ENCODE measurements at regions not wholly inside any gene's neighbourhood (a gene's known extent, or its start where the extent isn't known, plus 50 kb on each side); places are given as distances from the start of the nearest gene placed in this dataset.

DNA sequence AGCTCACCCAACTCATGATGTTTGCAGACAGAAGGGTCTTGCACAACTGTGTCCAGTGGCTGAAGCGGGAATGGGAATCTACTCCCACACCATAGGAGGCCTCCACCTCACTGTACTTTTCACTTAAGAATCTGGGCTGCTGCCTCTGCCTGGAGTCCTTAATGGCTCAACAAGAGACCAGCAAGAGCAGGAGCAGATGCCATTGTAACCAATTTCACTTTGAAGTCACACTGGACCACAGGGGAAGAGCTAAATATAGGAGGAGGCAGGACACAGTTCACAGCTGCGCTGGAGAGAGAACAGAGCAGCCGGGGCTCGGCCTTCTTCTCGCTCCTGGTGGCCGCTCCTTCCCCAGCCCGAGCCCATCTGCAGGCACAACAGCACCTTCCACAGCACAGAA is 120.4 kb downstream of the SIPA1L2 start:
- Histone ChIP-seq H3K4me1 (ENCODE audit: control insufficient read depth in 5 of 5, insufficient read depth in 5 of 5, low read length in 5 of 5) (peaks cover 0 to 10% (median 0%) of the 10 kb centered on the region in 5 donors), H3K36me3 (ENCODE audit: control insufficient read depth in 5 of 5, insufficient read depth in 5 of 5, low read length in 5 of 5) (peaks cover 0 to 9% (median 5%) of the 10 kb centered on the region in 5 donors), H3K9ac (ENCODE audit: low read length in 5 of 5) (no peak overlapping the region), H3K27me3 (ENCODE audit: control insufficient read depth in 5 of 5, insufficient read depth in 4 of 5, low read length in 5 of 5) (no peaks in the 10 kb centered on the region), H3K9me3 (ENCODE audit: control insufficient read depth in 5 of 5, low read length in 5 of 5) (no peaks in the 10 kb centered on the region), H3K4me3 (ENCODE audit: low read depth in 1 of 5, low read length in 5 of 5) (no peak overlapping the region), H3K27ac (ENCODE audit: low read depth, low read length) (no peak overlapping the region)

DNA sequence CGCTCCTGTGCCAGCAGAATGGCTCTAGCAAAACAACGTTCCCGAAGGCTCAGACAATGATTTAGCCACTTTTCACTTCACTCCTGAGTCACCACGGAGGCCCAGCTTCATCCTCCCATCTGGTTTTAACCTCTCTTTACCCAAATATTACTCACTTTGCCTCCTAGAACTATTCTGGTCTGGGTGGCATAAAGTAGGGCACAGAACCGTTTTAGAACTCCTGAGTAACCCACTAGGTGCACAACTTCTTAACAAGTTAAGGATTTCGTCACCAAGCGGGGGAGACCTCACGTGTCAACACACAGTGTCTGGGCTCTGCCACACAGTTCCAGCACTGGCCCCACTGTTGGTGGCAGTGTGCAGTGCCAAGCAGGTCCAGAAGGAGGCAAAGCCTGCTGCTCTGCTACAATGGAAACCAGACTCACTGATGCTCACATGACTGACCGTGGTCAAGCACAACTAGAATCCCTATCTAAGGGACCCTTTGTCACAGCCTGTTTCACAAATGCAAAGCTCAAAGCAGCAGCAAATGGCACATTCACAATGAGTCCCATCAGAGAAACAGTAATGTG is 121.7 kb downstream of the SIPA1L2 start:
- H3K9ac ChIP-seq (ENCODE audit: low read length in 5 of 5) = no peak overlapping the region
- no peak overlapping the region for H3K4me3 ChIP-seq (ENCODE audit: low read depth in 1 of 5, low read length in 5 of 5)

DNA sequence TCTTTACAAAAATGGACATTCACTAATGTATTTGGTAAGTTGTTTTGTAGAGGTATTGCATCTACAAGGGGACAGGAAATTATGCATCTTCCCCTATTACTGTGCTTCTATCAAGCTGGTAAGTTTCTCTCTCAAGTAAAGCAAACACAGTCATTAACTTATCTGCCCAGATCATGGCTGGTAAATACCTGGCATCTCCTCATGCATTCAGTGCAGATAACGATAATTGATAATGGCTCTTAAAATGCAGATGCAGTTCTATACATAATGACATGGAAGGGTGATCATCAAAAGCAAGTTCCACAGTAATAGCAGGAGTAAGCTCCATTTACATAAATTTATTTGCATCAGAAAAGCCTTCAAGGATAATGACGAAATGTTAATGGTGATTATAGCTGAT is 122.4 kb downstream of the SIPA1L2 start:
- Histone ChIP-seq H3K9me3 (ENCODE audit: control insufficient read depth in 5 of 5, low read length in 5 of 5) (no peaks in the 10 kb centered on the region), H3K36me3 (ENCODE audit: control insufficient read depth in 5 of 5, insufficient read depth in 5 of 5, low read length in 5 of 5) (no peaks in the 10 kb centered on the region), H3K4me1 (ENCODE audit: control insufficient read depth in 5 of 5, insufficient read depth in 5 of 5, low read length in 5 of 5) (peaks cover 0 to 10% (median 0%) of the 10 kb centered on the region in 5 donors), H3K4me3 (ENCODE audit: low read depth in 1 of 5, low read length in 5 of 5) (no peak overlapping the region), H3K9ac (ENCODE audit: low read length in 5 of 5) (no peak overlapping the region), H3K27me3 (ENCODE audit: control insufficient read depth in 5 of 5, insufficient read depth in 4 of 5, low read length in 5 of 5) (no peaks in the 10 kb centered on the region), H3K27ac (ENCODE audit: low read depth, low read length) (no peak overlapping the region)

More for the DNA sequence above, 121.7 kb downstream of the SIPA1L2 start:
- Histone ChIP-seq H3K9me3 (ENCODE audit: control insufficient read depth in 5 of 5, low read length in 5 of 5) (no peaks in the 10 kb centered on the region), H3K27ac (ENCODE audit: low read depth, low read length) (no peak overlapping the region), H3K4me1 (ENCODE audit: control insufficient read depth in 5 of 5, insufficient read depth in 5 of 5, low read length in 5 of 5) (peaks cover 0 to 10% (median 0%) of the 10 kb centered on the region in 5 donors), H3K36me3 (ENCODE audit: control insufficient read depth in 5 of 5, insufficient read depth in 5 of 5, low read length in 5 of 5) (no peaks in the 10 kb centered on the region), H3K27me3 (ENCODE audit: control insufficient read depth in 5 of 5, insufficient read depth in 4 of 5, low read length in 5 of 5) (no peaks in the 10 kb centered on the region)

DNA sequence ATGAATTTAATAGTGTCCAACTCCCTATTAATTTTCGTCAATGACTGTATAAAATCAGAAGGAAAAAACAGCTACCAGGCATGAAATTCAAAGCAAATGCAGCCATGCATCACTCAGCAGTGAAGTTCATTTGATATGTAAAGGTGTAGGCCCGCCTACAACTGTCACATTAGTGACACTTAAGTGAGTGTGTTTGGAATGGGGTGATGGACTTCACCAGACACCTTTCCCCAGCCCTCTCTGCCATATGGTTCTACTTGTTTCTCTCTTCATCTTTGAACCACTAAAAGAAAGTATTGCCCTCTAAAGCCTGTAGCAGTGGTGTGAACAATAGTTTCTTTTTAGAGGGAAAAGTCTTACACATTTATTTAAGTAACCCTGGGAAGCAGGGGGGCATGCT is 124.0 kb downstream of the SIPA1L2 start:
- Histone ChIP-seq H3K27me3 (ENCODE audit: control insufficient read depth in 5 of 5, insufficient read depth in 4 of 5, low read length in 5 of 5) (no peaks in the 10 kb centered on the region), H3K4me1 (ENCODE audit: control insufficient read depth in 5 of 5, insufficient read depth in 5 of 5, low read length in 5 of 5) (peaks cover 0 to 10% (median 0%) of the 10 kb centered on the region in 5 donors), H3K9me3 (ENCODE audit: control insufficient read depth in 5 of 5, low read length in 5 of 5) (no peaks in the 10 kb centered on the region), H3K4me3 (ENCODE audit: low read depth in 1 of 5, low read length in 5 of 5) (no peak overlapping the region), H3K9ac (ENCODE audit: low read length in 5 of 5) (no peak overlapping the region), H3K27ac (ENCODE audit: low read depth, low read length) (no peak overlapping the region), H3K36me3 (ENCODE audit: control insufficient read depth in 5 of 5, insufficient read depth in 5 of 5, low read length in 5 of 5) (no peaks in the 10 kb centered on the region)

DNA sequence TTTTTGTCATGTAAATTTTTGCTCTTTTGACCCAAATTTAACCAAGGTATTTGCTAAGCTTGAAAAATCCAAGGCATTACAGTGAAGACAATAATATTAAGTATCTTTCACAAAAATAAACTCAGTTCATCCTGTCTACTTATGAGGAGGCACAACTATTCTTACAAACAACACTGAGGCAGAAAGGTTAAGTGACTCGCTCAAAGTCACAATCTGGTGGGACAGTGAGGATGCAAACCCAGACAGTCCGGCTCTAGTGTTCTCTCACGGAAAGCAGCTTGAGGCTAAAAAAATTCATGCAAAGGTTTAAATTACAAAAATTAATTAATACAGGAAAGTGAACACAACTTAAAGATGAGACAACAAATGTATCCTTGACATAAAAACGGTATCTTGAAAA is 125.3 kb downstream of the SIPA1L2 start:
- Histone ChIP-seq H3K36me3 (ENCODE audit: control insufficient read depth in 5 of 5, insufficient read depth in 5 of 5, low read length in 5 of 5) (no peaks in the 10 kb centered on the region), H3K4me1 (ENCODE audit: control insufficient read depth in 5 of 5, insufficient read depth in 5 of 5, low read length in 5 of 5) (peaks cover 0 to 7% (median 0%) of the 10 kb centered on the region in 5 donors), H3K27me3 (ENCODE audit: control insufficient read depth in 5 of 5, insufficient read depth in 4 of 5, low read length in 5 of 5) (no peaks in the 10 kb centered on the region), H3K9me3 (ENCODE audit: control insufficient read depth in 5 of 5, low read length in 5 of 5) (no peaks in the 10 kb centered on the region), H3K9ac (ENCODE audit: low read length in 5 of 5) (no peak overlapping the region), H3K4me3 (ENCODE audit: low read depth in 1 of 5, low read length in 5 of 5) (no peak overlapping the region), H3K27ac (ENCODE audit: low read depth, low read length) (no peak overlapping the region)

DNA sequence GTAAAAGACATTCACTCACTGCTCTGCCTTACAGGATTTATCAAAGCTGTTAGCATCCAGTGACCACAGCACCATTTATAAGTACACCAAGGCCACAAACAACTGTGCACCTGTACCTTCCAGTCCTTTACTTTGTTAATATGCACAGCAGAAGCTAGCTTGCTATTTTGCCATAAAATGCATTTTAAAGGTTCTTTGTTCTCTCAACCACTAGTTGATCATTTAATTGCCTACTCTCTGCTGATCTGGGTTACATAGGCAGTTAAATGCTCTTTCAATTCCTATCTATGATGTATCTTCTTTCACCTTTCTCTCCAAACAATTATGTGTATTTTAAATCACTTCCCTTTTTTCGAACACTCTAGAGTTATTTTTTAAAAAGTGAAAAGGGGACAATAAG is 126.4 kb downstream of the SIPA1L2 start:
- H3K9ac ChIP-seq (ENCODE audit: low read length in 5 of 5) = no peak overlapping the region
- H3K27me3 ChIP-seq (ENCODE audit: control insufficient read depth in 5 of 5, insufficient read depth in 4 of 5, low read length in 5 of 5) = no peaks in the 10 kb centered on the region
- no peak overlapping the region for H3K27ac ChIP-seq (ENCODE audit: low read depth, low read length)
- H3K9me3 ChIP-seq (ENCODE audit: control insufficient read depth in 5 of 5, low read length in 5 of 5) = no peaks in the 10 kb centered on the region
- peaks cover 0 to 2% (median 0%) of the 10 kb centered on the region in 5 donors for H3K4me1 ChIP-seq (ENCODE audit: control insufficient read depth in 5 of 5, insufficient read depth in 5 of 5, low read length in 5 of 5)
- H3K4me3 ChIP-seq (ENCODE audit: low read depth in 1 of 5, low read length in 5 of 5) = no peak overlapping the region
- H3K36me3 ChIP-seq (ENCODE audit: control insufficient read depth in 5 of 5, insufficient read depth in 5 of 5, low read length in 5 of 5) = no peaks in the 10 kb centered on the region

DNA sequence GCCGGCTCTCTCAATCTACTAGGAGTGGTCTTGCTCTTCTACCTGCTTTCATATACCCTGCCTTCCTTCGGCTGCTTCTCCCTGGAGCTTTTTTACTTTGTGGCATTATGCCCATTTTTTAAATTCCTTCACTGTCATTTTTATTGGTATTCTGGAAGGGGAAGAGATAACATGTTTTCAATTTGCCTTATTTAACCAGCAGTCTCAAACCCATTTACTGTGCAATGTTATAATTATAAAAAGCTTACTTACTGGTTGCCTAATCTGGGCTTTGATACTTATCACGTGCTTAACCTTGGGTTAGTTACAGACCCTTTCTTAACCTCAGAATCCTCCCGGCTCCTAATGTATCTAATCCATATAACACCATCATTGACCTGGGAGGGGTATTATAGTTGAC is 128.1 kb downstream of the SIPA1L2 start:
- Histone ChIP-seq H3K4me3 (ENCODE audit: low read depth in 1 of 5, low read length in 5 of 5) (no peak overlapping the region), H3K27me3 (ENCODE audit: control insufficient read depth in 5 of 5, insufficient read depth in 4 of 5, low read length in 5 of 5) (no peaks in the 10 kb centered on the region), H3K27ac (ENCODE audit: low read depth, low read length) (no peak overlapping the region), H3K9ac (ENCODE audit: low read length in 5 of 5) (no peak overlapping the region), H3K36me3 (ENCODE audit: control insufficient read depth in 5 of 5, insufficient read depth in 5 of 5, low read length in 5 of 5) (peaks cover 0 to 2% (median 0%) of the 10 kb centered on the region in 5 donors), H3K4me1 (ENCODE audit: control insufficient read depth in 5 of 5, insufficient read depth in 5 of 5, low read length in 5 of 5) (peaks cover 0 to 2% (median 0%) of the 10 kb centered on the region in 5 donors), H3K9me3 (ENCODE audit: control insufficient read depth in 5 of 5, low read length in 5 of 5) (no peaks in the 10 kb centered on the region)

DNA sequence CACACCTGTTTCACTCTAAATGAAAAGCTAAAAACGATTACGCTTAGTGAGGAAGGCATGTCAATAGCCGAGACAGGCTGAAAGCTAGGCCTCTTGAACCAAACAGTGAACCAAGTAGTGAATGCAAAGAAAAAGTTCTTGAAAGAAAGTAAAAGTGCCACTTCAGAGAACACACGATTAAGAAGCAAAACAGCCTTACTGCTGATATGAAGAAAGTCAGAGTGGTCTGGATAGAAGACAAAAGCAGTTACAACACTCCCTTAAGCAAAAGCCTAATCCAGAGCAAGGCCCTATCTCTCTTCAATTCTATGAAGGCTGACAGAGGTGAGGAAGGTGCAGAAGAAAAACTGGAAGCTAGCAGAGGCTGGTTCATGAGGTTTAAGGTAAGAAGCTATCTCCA is 130.7 kb downstream of the SIPA1L2 start:
- Histone ChIP-seq H3K4me3 (ENCODE audit: low read depth in 1 of 5, low read length in 5 of 5) (no peak overlapping the region), H3K9ac (ENCODE audit: low read length in 5 of 5) (no peak overlapping the region), H3K27me3 (ENCODE audit: control insufficient read depth in 5 of 5, insufficient read depth in 4 of 5, low read length in 5 of 5) (no peaks in the 10 kb centered on the region), H3K36me3 (ENCODE audit: control insufficient read depth in 5 of 5, insufficient read depth in 5 of 5, low read length in 5 of 5) (peaks cover 0 to 2% (median 0%) of the 10 kb centered on the region in 5 donors), H3K4me1 (ENCODE audit: control insufficient read depth in 5 of 5, insufficient read depth in 5 of 5, low read length in 5 of 5) (peaks cover 0 to 2% (median 0%) of the 10 kb centered on the region in 5 donors), H3K9me3 (ENCODE audit: control insufficient read depth in 5 of 5, low read length in 5 of 5) (no peaks in the 10 kb centered on the region), H3K27ac (ENCODE audit: low read depth, low read length) (no peak overlapping the region)

DNA sequence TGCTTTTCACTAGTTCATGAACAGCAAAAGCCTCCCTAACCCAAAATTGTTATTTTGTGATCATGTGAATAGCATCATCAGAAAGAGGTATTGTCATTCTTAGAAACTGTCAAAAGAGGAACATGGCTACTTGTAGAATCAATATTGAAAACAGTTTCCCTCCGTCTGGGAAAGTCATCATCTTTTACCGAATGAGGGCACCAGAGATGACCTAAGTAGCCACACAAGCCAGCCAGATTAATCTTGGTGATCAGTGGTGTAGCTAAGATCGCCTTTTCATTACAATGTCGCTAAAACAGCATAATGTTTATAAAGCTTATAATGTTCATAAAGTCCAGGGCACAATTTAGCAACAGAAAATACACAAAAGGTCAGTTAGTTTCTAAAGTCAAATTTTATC is 136.1 kb downstream of the SIPA1L2 start:
- Histone ChIP-seq H3K27me3 (ENCODE audit: control insufficient read depth in 5 of 5, insufficient read depth in 4 of 5, low read length in 5 of 5) (no peaks in the 10 kb centered on the region), H3K4me3 (ENCODE audit: low read depth in 1 of 5, low read length in 5 of 5) (no peak overlapping the region), H3K27ac (ENCODE audit: low read depth, low read length) (no peak overlapping the region), H3K4me1 (ENCODE audit: control insufficient read depth in 5 of 5, insufficient read depth in 5 of 5, low read length in 5 of 5) (peaks cover 0 to 5% (median 0%) of the 10 kb centered on the region in 5 donors), H3K9ac (ENCODE audit: low read length in 5 of 5) (no peak overlapping the region), H3K9me3 (ENCODE audit: control insufficient read depth in 5 of 5, low read length in 5 of 5) (no peaks in the 10 kb centered on the region), H3K36me3 (ENCODE audit: control insufficient read depth in 5 of 5, insufficient read depth in 5 of 5, low read length in 5 of 5) (peaks cover 0 to 22% (median 4%) of the 10 kb centered on the region in 5 donors)

DNA sequence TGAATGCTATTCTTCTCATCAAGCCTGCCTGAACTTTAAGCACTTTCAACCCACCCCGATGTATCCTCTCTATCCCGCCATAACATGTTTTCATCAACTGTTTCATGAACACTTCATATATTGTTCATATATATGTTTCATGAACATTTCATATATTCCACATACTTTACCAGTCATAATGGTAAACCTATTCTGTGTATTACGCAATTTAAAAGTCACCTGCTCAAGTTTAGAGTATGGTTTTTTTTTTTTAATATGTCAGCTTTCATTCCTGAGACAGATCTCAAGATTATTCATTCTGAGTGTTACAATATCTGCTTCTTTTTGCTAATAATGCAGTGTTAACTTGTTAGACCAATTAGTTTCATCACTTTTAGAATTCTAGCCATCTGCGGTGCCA is 140.7 kb downstream of the SIPA1L2 start:
- no peak overlapping the region for H3K27ac ChIP-seq (ENCODE audit: low read depth, low read length)
- H3K27me3 ChIP-seq (ENCODE audit: control insufficient read depth in 5 of 5, insufficient read depth in 4 of 5, low read length in 5 of 5) = no peaks in the 10 kb centered on the region

More for the DNA sequence above, 140.7 kb downstream of the SIPA1L2 start:
- Histone ChIP-seq H3K4me1 (ENCODE audit: control insufficient read depth in 5 of 5, insufficient read depth in 5 of 5, low read length in 5 of 5) (peaks cover 0 to 5% (median 0%) of the 10 kb centered on the region in 5 donors), H3K4me3 (ENCODE audit: low read depth in 1 of 5, low read length in 5 of 5) (no peak overlapping the region), H3K36me3 (ENCODE audit: control insufficient read depth in 5 of 5, insufficient read depth in 5 of 5, low read length in 5 of 5) (peaks cover 0 to 30% (median 9%) of the 10 kb centered on the region in 5 donors), H3K9ac (ENCODE audit: low read length in 5 of 5) (no peak overlapping the region), H3K9me3 (ENCODE audit: control insufficient read depth in 5 of 5, low read length in 5 of 5) (no peaks in the 10 kb centered on the region)
